Omental fat pad (tissue), 3 donors: ENCODE measurements at regions not wholly inside any gene's neighbourhood (a gene's known extent, or its start where the extent isn't known, plus 50 kb on each side); places are given as distances from the start of the nearest gene placed in this dataset.

Source experiments
- ATAC-seq: fragments of 150-250 bp; one replicate; pipeline ENCODE4 v1.9.1; 2016; ENCODE audit warnings: mild to moderate bottlenecking, moderate library complexity; ENCODE audit not compliant: low FRiP score
- DNase-seq: peaks from one replicate; pipeline ENCODE4 v3.0.0-alpha.2; 2019; ENCODE audit warnings: low spot score
- TF ChIP-seq, protein P1 (sequence below), 3 donors: fragments of 450-650 bp; IDR thresholded peaks; one replicate each; pipeline ENCODE4 v1.5.1; 2016 to 2017; ENCODE audit warnings: antibody characterized with exemption in 3 of 3, mild to moderate bottlenecking in 3 of 3, moderate library complexity in 2 of 3

DNA sequence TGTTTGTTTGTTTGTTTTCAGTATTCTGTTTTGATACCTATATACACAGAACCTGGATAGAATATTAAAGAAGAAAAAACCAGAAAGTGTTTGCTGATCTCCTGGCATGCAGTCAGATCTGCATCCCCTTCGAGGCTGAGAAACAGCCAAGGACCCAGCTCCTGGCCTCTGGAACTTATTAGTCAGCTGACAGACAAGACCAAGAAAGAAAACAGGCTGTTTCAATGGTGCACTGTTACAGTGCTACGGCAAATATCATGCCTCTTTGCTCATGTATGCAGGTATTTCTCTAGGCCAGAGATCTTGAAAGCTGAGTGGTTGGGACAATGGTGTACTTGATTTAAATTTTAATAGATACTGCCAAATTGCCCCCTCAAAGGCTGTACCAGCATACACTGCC lies 95.0 kb downstream of the C5orf15 start:
- no peak for ATAC-seq
- TF ChIP-seq, protein P1, sequence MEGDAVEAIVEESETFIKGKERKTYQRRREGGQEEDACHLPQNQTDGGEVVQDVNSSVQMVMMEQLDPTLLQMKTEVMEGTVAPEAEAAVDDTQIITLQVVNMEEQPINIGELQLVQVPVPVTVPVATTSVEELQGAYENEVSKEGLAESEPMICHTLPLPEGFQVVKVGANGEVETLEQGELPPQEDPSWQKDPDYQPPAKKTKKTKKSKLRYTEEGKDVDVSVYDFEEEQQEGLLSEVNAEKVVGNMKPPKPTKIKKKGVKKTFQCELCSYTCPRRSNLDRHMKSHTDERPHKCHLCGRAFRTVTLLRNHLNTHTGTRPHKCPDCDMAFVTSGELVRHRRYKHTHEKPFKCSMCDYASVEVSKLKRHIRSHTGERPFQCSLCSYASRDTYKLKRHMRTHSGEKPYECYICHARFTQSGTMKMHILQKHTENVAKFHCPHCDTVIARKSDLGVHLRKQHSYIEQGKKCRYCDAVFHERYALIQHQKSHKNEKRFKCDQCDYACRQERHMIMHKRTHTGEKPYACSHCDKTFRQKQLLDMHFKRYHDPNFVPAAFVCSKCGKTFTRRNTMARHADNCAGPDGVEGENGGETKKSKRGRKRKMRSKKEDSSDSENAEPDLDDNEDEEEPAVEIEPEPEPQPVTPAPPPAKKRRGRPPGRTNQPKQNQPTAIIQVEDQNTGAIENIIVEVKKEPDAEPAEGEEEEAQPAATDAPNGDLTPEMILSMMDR (IDR thresholded peaks at IDR 0.05): no peak
- no peak for DNase-seq

DNA sequence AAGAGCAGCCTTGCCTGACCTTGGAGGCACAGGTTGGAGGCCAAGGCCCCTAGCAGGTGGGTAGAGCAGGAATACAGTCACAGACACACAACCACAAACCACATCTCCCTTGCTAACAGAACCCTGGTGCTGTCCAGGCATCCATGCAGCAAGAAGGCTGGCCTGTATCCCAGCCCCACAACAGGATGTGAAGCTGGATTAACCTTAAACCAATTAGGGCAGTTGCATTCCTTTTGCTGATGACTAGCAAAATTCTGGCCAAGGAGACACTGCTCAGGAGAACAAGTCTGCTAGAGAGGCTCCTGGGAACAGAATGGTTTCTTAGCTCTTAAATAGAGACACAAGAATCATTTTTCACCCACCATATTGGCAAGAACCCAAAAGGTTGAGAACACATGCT lies 97.8 kb downstream of the C5orf15 start:
- ATAC-seq (no peak), DNase-seq (no peak)
- TF ChIP-seq, protein P1 (IDR thresholded peaks at IDR 0.05): no peak

DNA sequence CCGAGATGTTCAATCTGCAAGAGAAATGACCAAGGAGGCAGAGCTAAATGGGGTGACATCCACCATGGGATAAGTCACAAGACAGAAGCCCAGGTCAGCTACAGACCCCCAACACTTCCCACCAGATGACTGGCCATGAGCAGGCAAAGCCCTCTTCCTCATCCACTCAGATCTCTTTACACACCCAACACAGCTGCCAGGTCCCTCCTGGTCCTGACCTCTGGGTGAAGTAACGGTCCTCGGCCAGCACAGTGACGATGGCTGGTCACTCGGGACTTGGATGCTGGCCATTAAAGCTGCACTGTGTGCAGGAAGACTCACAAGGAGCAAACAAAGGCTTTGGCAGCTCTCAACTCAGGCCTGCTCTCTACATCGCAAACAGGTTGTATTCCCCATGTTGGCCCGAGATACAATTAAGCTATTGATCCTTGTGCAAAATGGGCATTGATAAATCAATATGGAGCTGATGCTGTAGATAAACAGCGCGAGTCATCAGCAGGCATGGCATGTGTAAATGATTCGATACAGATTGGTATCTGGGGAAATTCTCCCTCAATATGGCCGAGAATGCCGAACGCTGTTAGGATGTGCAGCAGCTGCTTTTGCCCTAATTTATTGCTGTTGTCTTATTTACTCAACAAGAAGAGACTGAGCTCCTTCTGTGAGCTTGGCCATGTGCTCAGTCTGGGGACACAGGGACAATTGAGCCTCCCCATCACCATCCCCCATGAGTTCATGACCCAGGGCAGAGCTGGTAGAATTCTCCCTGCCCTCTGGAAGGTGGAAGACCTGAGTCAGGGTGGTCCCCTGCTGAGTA lies 98.7 kb downstream of the C5orf15 start:
- ATAC-seq (peak; percentile 47), DNase-seq (no peak)
- TF ChIP-seq, protein P1 (IDR thresholded peaks at IDR 0.05): no peak

DNA sequence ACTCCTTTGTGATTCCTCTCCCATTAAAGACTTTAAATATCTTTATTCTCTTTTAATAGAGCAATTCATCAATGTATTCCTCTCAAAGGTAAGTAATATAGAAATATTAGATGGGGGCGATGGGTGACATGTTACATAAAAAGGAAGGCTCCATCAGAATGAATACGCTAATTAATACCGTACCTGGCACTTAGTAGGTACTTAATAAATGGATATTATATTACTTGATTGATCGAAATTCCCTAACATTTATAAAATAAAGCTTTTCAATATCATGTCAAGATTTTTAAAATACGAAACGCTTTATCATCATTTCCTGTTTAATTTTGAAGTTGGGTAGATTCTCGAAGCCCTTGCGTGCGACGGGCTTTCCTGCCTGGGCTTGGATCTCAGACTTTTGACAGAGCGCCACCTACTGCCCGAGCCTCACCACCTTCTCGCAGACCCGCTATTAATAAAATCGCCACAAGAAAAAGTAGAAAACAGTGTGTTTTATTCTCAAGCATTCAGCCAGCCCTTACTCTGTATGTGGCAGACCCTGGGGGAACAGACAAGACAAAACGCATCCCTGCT lies 99.4 kb downstream of the C5orf15 start:
- ATAC-seq: no peak
- TF ChIP-seq, protein P1 (IDR thresholded peaks at IDR 0.05): peak in 1 of 3 donors; percentile 51
- peak; percentile 62 for DNase-seq

DNA sequence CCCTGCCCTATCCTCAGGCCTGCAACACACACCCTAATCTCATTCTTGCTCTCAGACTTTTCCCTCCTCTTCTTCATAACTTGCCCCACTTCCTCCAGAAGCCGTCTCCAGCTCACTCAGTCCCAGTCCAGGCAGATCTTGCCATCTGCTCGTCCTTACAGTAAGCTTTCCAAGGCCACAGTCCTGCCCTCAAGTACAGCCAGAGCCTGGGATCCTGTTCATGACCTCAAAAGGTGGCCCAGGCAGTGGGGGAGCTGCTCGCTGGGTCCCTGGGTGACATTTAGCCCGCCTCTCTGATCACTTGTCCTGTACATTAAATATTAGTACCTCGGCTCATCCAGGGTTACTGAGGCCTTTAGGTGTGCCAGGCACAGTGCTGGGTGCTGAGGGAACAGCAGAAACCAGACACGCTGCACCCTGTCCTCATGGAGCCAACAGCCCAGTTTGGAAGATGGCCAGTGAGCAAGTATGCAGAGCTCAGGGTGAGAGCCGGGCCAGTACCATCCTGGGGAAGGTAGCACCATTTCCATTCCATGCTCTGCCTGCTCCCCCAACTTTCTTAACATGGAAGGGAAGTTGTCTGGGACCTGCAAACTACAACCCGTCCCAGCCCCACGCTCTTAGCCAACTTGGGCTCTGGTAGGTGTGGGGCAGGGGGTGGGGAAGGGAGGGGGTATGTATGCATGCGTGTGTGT lies 100.4 kb downstream of the C5orf15 start:
- TF ChIP-seq, protein P1 (IDR thresholded peaks at IDR 0.05): no peak
- DNase-seq (no peak), ATAC-seq (no peak)

DNA sequence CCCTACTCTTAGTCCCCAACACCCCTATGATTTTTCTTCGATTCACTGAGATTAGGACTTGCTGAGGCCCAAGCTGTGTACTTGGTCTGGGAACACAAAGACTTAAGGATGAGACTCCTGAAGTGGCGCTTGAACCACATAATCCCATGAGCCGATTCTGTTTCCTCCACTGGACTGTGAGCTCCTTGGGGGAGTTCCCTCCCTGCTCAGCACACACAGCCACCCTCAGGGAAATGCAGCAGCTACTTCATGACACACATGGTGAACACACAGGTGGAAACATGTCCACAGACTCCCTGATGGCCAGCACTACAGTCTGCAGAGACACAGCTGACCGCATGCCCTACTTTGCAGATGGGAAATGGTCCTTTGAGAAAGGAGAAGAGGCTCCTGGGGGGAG lies 101.1 kb downstream of the C5orf15 start:
- no peak for ATAC-seq
- no peak for DNase-seq
- TF ChIP-seq, protein P1 (IDR thresholded peaks at IDR 0.05): no peak
